HepG2 (cell line): ENCODE measurements at regions not wholly inside any gene's neighbourhood (a gene's known extent, or its start where the extent isn't known, plus 50 kb on each side); places are given as distances from the start of the nearest gene placed in this dataset.

ENCODE experiments used
- ATAC-seq: fragments of 200-7000 bp; cut with Tn5 transposase; 3 replicates; pipeline ENCODE4 v1.9.1; 2020; ENCODE audit warnings: mild to moderate bottlenecking, moderate library complexity
- BruUV-seq: library from RNA; stranded (reverse); fragments of 400-500 nt; replicated peaks from 2 replicates; lab custom pipeline; 2021; lab: Mats Ljungman, UMichigan
- CTCF ChIA-PET: fragments of 300-600 bp; formaldehyde crosslinking; extraction: SDS; loops from one replicate; lab custom pipeline; 2021; ENCODE audit warnings: low total read pairs, inconsistent platforms, low intra/inter-chr PET ratio; lab: Yijun Ruan, JAX
- POLR2A ChIA-PET: fragments of 350-600 bp; sonication (Branson Sonifier 250); formaldehyde crosslinking; loops from one replicate; lab custom pipeline; 2020; ENCODE audit warnings: antibody characterized with exemption, inconsistent platforms; lab: Yijun Ruan, JAX
- DNase-seq: peaks from one replicate; pipeline ENCODE4 v3.0.0-alpha.2; 2015; ENCODE audit warnings: low spot score
- FAIRE-seq: peaks from 3 replicates; lab custom pipeline; 2011; peaks lifted over from hg19 to GRCh38; lab: Jason Lieb, UNC
- H2AFZ ChIP-seq: one replicate; pipeline ENCODE4 v1.6.1; 2011; ENCODE audit warnings: low read length, inconsistent platforms
- H3K27ac ChIP-seq: fragments of 300-600 bp; 3 replicates; pipeline ENCODE4 v1.8.0; 2011; ENCODE audit warnings: mixed run types, mild to moderate bottlenecking, mixed read lengths, low read length, inconsistent platforms; ENCODE audit not compliant: insufficient read depth; ENCODE audit errors: extremely low read length
- H3K27me3 ChIP-seq, 2 experiments: fragments of 200-600 bp in 1 of 2; 2 replicates in 1 of 2; 3 replicates in 1 of 2; pipeline versions ENCODE4 v1.6.0 to v1.8.0; 2011; ENCODE audit warnings: low read length in 2 of 2, mild to moderate bottlenecking in 2 of 2, moderate library complexity in 2 of 2, inconsistent platforms in 1 of 2; ENCODE audit not compliant: insufficient read depth in 2 of 2, control insufficient read depth in 1 of 2
- H3K36me3 ChIP-seq, 2 experiments: fragments of 200-600 bp in 1 of 2; replicated peaks in 1 of 2; 2 replicates in 1 of 2; 3 replicates in 1 of 2; pipeline versions ENCODE4 v1.5.1 to v1.8.0; 2011; ENCODE audit warnings: low read length in 2 of 2, inconsistent platforms in 1 of 2; ENCODE audit not compliant: insufficient read depth in 2 of 2, control insufficient read depth in 1 of 2
- H3K4me1 ChIP-seq: 2 replicates; pipeline ENCODE4 v1.5.1; 2012; ENCODE audit warnings: low read length, inconsistent platforms; ENCODE audit not compliant: insufficient read depth
- H3K4me2 ChIP-seq: 2 replicates; pipeline ENCODE4 v1.6.0; 2011; ENCODE audit warnings: low read depth, low read length, inconsistent platforms
- H3K4me3 ChIP-seq, 3 experiments: fragments of 200-600 bp in 1 of 3; sonication (generic), shearing (Covaris generic) in 1 of 3; replicated peaks in 1 of 3; 2 replicates each; pipeline ENCODE4 v1.5.1; 2011 to 2016; ENCODE audit warnings: low read length in 3 of 3, inconsistent platforms in 2 of 3, low read depth in 2 of 3, mild to moderate bottlenecking in 2 of 3, control low read depth in 1 of 3, mixed read lengths in 1 of 3; ENCODE audit not compliant: insufficient read depth in 1 of 3
- H3K79me2 ChIP-seq: one replicate; pipeline ENCODE4 v1.6.1; 2011; ENCODE audit warnings: low read length, inconsistent platforms; ENCODE audit not compliant: insufficient read depth
- H3K9ac ChIP-seq: 2 replicates; pipeline ENCODE4 v1.6.0; 2011; ENCODE audit warnings: mild to moderate bottlenecking, low read depth, low read length, inconsistent platforms; ENCODE audit not compliant: insufficient read depth
- H3K9me3 ChIP-seq: 2 replicates; pipeline ENCODE4 v1.5.1; 2012; ENCODE audit warnings: mild to moderate bottlenecking, low read length
- H4K20me1 ChIP-seq: 2 replicates; pipeline ENCODE4 v1.6.0; 2011; ENCODE audit warnings: inconsistent platforms, mild to moderate bottlenecking, low read length, moderate library complexity; ENCODE audit not compliant: insufficient read depth
- ARNT2 ChIP-seq: sonication (generic); formaldehyde crosslinking; IDR thresholded peaks from 2 replicates; pipeline ENCODE4 v1.8.0; 2022; ENCODE audit warnings: mild to moderate bottlenecking, low read depth, missing genetic modification reagents, moderate library complexity
- EHMT2 ChIP-seq: fragments of 200-600 bp; sonication (generic); IDR thresholded peaks from 2 replicates; pipeline ENCODE4 v1.7.0; 2017; ENCODE audit warnings: antibody characterized with exemption, low read depth, low read length, borderline replicate concordance
- PAWR ChIP-seq: sonication (generic); formaldehyde crosslinking; IDR thresholded peaks from 2 replicates; pipeline ENCODE4 v1.4.0; 2020; ENCODE audit warnings: missing genetic modification reagents, mild to moderate bottlenecking, borderline replicate concordance
- SIN3B ChIP-seq: fragments of 150-350 bp; IDR thresholded peaks from 2 replicates; pipeline ENCODE4 v1.6.1; 2014; ENCODE audit warnings: low read length
- SNAPC4 ChIP-seq: sonication (generic); formaldehyde crosslinking; IDR thresholded peaks from 2 replicates; pipeline ENCODE4 v1.4.0; 2020; ENCODE audit warnings: mild to moderate bottlenecking, missing genetic modification reagents
- WGBS: methylation state at CpG from one replicate; pipeline ENCODE4 v1.1.6; 2017; ENCODE audit warnings: low lambda C conversion rate; 5-methylcytosine and 5-hydroxymethylcytosine counted together
- in situ Hi-C: cut with HindIII; loops from 2 replicates; pipeline ENCODE4 v1.10.0; 2017; ENCODE audit warnings: low pct_unique_long_range_greater_than_20kb; ENCODE audit not compliant: extremely low pct_ligation_motif_present
- intact Hi-C: fragments of 100-400 bp; cut with micrococcal nuclease; formaldehyde crosslinking; loops from one replicate; pipeline ENCODE4 v1.10.0; 2022; ENCODE audit not compliant: unreplicated experiment

GRCh38 chr4:1502501-1502886 lies 96.3 kb upstream of the NKX1-1 start:
- WGBS: 43% methylated on average over 12 of the region's 16 CpGs
- in situ Hi-C loops: no loop called here

More at GRCh38 chr4:1502501-1502886, 96.3 kb upstream of the NKX1-1 start:
- peaks cover 8% of the 10 kb centered on the region; the same call in 1 of the 2 replicates for H3K4me1 ChIP-seq
- DNase-seq: no peak
- peaks cover 6 to 29% of the 10 kb centered on the region in 2 experiments; a peak in 3 of 5 replicates for H3K27me3 ChIP-seq
- H3K27ac ChIP-seq: no peak overlapping the region
- H4K20me1 ChIP-seq: no peaks in the 10 kb centered on the region
- CTCF ChIA-PET: no interaction called here
- POLR2A ChIA-PET: no interaction called here
- H2AFZ ChIP-seq: no peak overlapping the region
- no peak for ATAC-seq
- no peak overlapping the region for H3K9ac ChIP-seq
- H3K9me3 ChIP-seq: no peaks in the 10 kb centered on the region
- TF ChIP-seq ARNT2 (CRISPR knock-in tag) (no peak), SNAPC4 (CRISPR knock-in tag) (no peak), PAWR (CRISPR knock-in tag) (no peak), SIN3B (no peak), EHMT2 (no peak)
- intact Hi-C loops: no loop called here
- no peaks in the 10 kb centered on the region for H3K36me3 ChIP-seq
- no peak for FAIRE-seq
- BruUV-seq: no TSS peak
- H3K4me3 ChIP-seq: no peak overlapping the region
- H3K79me2 ChIP-seq: no peaks in the 10 kb centered on the region
- H3K4me2 ChIP-seq: no peak overlapping the region
